ENCODE measurements at regions not wholly inside any gene's neighbourhood (a gene's known extent, or its start where the extent isn't known, plus 50 kb on each side); places are given as distances from the start of the nearest gene placed in this dataset.

DNA sequence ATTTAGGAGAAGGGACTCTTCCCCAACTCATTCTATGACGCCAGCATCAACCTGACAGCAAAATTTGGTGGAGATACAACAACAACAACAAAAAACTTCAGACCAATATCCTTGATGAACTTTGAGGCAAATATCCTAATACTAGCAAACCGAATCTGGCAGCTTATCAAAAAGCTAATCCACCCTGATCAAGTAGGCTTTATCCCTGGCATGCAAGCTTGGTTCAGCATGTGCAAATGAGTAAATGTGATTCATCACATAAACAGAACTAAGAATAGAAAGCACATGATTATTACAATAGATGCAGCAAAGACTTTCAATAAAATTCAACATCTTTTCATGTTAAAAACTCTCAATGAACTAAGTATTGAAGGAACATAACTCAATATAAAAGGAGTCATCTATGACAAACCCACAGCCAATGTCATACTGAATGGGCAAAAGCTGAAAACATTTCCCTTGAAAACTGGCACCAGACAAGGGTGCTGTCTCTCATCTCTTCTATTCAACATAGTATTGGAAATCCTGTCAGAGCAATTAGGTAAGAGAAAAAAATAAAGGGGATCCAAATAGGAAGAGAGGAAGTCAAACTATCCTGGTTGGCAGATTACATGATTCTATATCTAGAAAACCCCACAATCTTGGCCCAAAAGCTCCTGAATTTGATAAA, 233.3 kb downstream of the CCDC59 start:
- Histone ChIP-seq H3K36me3 (replicated peaks) (no peaks in the 10 kb centered on the region), H3K27me3 (replicated peaks) (no peaks in the 10 kb centered on the region), H3K27ac (no peak overlapping the region), H3K4me3 (ENCODE audit: low read depth, low read length) (no peak overlapping the region)
- TF ChIP-seq, protein P1, sequence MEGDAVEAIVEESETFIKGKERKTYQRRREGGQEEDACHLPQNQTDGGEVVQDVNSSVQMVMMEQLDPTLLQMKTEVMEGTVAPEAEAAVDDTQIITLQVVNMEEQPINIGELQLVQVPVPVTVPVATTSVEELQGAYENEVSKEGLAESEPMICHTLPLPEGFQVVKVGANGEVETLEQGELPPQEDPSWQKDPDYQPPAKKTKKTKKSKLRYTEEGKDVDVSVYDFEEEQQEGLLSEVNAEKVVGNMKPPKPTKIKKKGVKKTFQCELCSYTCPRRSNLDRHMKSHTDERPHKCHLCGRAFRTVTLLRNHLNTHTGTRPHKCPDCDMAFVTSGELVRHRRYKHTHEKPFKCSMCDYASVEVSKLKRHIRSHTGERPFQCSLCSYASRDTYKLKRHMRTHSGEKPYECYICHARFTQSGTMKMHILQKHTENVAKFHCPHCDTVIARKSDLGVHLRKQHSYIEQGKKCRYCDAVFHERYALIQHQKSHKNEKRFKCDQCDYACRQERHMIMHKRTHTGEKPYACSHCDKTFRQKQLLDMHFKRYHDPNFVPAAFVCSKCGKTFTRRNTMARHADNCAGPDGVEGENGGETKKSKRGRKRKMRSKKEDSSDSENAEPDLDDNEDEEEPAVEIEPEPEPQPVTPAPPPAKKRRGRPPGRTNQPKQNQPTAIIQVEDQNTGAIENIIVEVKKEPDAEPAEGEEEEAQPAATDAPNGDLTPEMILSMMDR (IDR thresholded peaks at IDR 0.05; ENCODE audit: low read depth, low read length, missing control alignments): no peak
- in situ Hi-C loops (cut with HindIII; ENCODE audit: low pct_ligation_motif_present, low sequenced_read_pairs): no loop called here
- DNase-seq: peak; percentile 0

DNA sequence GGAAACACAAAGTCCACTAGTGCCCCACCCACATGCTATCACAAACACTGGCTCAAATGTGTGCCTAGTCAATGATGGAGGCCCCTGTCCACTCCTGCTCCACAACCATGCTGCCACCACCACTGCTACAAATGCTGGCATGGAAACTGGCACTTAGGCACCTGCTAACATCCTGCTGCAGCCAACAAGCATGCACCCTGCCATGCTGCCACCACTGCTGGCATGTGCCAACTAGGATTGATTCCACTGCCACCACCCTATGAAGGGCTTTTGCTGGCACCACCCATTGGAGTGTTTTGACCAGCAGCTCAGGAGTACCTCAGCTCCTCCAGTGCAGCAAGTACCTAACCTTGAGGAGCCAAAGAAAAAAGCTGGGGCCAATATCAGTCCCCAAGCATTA, 236.6 kb downstream of the CCDC59 start:
- TF ChIP-seq, protein P1 (IDR thresholded peaks at IDR 0.05; ENCODE audit: low read depth, low read length, missing control alignments): no peak
- Histone ChIP-seq H3K36me3 (replicated peaks) (no peaks in the 10 kb centered on the region), H3K27ac (no peak overlapping the region), H3K4me3 (ENCODE audit: low read depth, low read length) (no peak overlapping the region), H3K27me3 (replicated peaks) (no peaks in the 10 kb centered on the region)
- no peak for DNase-seq
- in situ Hi-C loops (cut with HindIII; ENCODE audit: low pct_ligation_motif_present, low sequenced_read_pairs): no loop called here

DNA sequence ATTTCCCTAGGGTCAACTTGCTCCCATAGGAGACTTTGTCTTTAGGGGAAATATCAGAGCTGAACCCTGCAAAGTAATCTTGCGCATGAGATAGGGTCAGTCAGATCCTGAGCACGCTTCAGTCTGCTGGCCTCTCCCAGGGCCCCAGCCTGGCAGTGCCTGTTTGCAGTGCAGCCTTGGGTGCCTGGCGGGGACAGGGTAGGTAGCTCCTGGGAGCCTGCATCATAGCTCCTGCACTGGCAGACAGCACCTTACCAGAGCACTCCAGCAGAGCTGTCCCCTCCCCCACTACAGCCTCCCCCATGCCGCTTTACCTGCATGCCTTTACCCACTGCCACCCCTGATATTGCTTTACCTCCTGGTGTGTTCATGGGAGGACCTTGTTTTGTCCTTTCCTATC, 237.3 kb downstream of the CCDC59 start:
- TF ChIP-seq, protein P1 (IDR thresholded peaks at IDR 0.05; ENCODE audit: low read depth, low read length, missing control alignments): no peak

DNA sequence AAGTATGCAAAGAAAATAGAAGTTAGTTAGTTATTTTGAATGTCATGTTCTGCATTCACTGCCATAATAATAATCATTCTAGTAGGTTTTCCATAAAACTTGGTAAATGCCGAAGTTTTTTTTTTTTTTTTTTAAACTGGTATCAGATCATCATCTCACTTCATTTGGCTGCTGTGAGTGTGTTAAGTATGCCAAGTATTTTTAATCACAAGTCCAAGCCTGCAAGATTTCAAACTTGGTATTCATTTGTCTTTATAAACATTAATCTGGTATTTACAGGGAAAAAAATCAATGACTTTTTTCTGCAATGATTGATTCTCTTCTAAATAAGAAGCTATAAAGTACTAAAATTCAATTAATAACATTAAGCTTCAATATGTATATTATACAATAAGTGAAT, 248.9 kb downstream of the CCDC59 start:
- no peak overlapping the region for H3K4me3 ChIP-seq (ENCODE audit: low read depth, low read length)
- no peaks in the 10 kb centered on the region for H3K27me3 ChIP-seq (replicated peaks)
- no peak for DNase-seq
- no peak overlapping the region for H3K27ac ChIP-seq
- TF ChIP-seq, protein P1 (IDR thresholded peaks at IDR 0.05; ENCODE audit: low read depth, low read length, missing control alignments): no peak
- H3K36me3 ChIP-seq (replicated peaks): no peaks in the 10 kb centered on the region
- in situ Hi-C loops (cut with HindIII; ENCODE audit: low pct_ligation_motif_present, low sequenced_read_pairs): no loop called here

More for the DNA sequence above, 237.3 kb downstream of the CCDC59 start:
- Histone ChIP-seq H3K27me3 (replicated peaks) (no peaks in the 10 kb centered on the region), H3K4me3 (ENCODE audit: low read depth, low read length) (no peak overlapping the region), H3K36me3 (replicated peaks) (no peaks in the 10 kb centered on the region), H3K27ac (no peak overlapping the region)
- in situ Hi-C loops (cut with HindIII; ENCODE audit: low pct_ligation_motif_present, low sequenced_read_pairs): no loop called here
- no peak for DNase-seq

DNA sequence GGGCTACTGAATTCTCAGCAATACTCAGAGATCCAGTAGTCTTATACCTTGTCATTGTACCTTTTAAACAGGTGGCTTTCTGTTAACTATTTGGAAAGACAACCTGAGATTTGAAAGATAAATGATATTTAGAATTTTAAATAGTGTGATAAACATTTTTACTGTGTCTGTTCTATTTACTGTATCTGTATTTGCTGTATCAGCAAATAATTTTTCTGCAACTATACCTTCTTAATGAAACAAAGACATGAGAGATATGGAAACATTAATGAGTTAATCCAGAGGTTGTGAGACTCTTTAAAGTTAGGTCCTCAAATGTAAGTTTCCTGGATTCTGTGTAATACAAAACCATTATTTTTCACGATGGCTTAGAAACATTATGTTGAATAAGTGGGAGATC, 249.6 kb downstream of the CCDC59 start:
- Histone ChIP-seq H3K27ac (no peak overlapping the region), H3K36me3 (replicated peaks) (no peaks in the 10 kb centered on the region), H3K27me3 (replicated peaks) (no peaks in the 10 kb centered on the region), H3K4me3 (ENCODE audit: low read depth, low read length) (no peak overlapping the region)
- TF ChIP-seq, protein P1 (IDR thresholded peaks at IDR 0.05; ENCODE audit: low read depth, low read length, missing control alignments): no peak
- in situ Hi-C loops (cut with HindIII; ENCODE audit: low pct_ligation_motif_present, low sequenced_read_pairs): no loop called here
- no peak for DNase-seq

DNA sequence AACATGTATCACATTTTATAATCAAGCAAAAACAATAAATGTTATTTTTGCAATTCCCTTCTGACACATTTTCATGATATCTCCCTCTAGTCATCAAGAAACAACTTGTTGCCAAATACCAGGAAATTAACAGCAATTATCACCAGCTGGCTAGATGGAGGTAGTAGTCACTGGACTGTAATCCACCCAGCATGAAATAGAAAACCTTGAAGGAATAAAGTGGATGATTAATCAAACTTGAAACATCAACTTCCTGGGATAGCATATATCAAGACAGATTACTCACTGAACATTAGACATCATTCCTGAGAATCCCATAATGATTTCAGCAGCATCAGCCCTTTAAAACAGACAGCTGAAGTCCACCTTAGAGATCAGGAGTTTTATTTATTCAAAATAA, 259.0 kb downstream of the CCDC59 start:
- H3K4me3 ChIP-seq (ENCODE audit: low read depth, low read length): no peak overlapping the region
- H3K36me3 ChIP-seq (replicated peaks): no peaks in the 10 kb centered on the region
- H3K27me3 ChIP-seq (replicated peaks): no peaks in the 10 kb centered on the region
- no peak overlapping the region for H3K27ac ChIP-seq
- in situ Hi-C loops (cut with HindIII; ENCODE audit: low pct_ligation_motif_present, low sequenced_read_pairs): no loop called here
- no peak for DNase-seq
- TF ChIP-seq, protein P1 (IDR thresholded peaks at IDR 0.05; ENCODE audit: low read depth, low read length, missing control alignments): no peak
